ENCODE measurements at regions not wholly inside any gene's neighbourhood (a gene's known extent, or its start where the extent isn't known, plus 50 kb on each side); places are given as distances from the start of the nearest gene placed in this dataset.

DNA sequence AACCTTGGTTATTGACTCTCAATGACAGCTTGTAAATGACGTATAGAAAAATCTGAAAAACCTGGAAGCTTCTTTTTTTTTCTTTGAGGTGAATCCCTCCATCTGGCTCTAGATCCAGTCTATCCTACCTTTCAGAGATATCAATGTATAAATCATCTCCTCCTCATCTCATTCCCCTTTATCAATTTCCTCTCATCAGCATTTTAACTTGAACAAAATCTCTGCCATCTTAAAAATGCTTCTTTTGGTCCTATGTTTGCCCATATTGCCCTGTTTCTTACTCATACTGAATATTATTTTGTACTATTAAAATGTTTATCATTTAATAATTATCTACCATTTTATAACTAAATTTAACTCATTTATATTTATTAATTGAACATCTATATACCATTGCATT lies 306.7 kb upstream of the TSHZ2 start:
- Histone ChIP-seq H3K27ac (ENCODE audit: low read depth, low read length) (no peak overlapping the region), H3K27me3 (ENCODE audit: insufficient read depth, low read length) (no peaks in the 10 kb centered on the region), H3K36me3 (ENCODE audit: insufficient read depth, low read length) (no peaks in the 10 kb centered on the region), H3K4me1 (ENCODE audit: insufficient read depth, low read length) (no peaks in the 10 kb centered on the region), H3K9me3 (ENCODE audit: control insufficient read depth in 1 of 2, low read length in 2 of 2) (no peaks in the 10 kb centered on the region), H3K4me3 (ENCODE audit: low read length in 2 of 2) (no peak overlapping the region)
- POLR2A ChIA-PET (ENCODE audit: partially characterized antibody) = no interaction called here
- CTCF ChIA-PET (ENCODE audit: partially characterized antibody) = no interaction called here
- Mint-ChIP-seq H3K27me3 (peaks cover 0 to 2% of the 10 kb centered on the region in 2 donors), H3K4me3 (no peak overlapping the region), H3K27ac (no peak overlapping the region), H3K4me1 (peaks cover 0 to 6% (median 2%) of the 10 kb centered on the region in 4 donors), H3K36me3 (no peaks in the 10 kb centered on the region), H3K9me3 (peaks cover 0 to 2% (median 0%) of the 10 kb centered on the region in 8 donors)
- intact Hi-C loops (cut with micrococcal nuclease) = no loop called here
- no peak for DNase-seq

DNA sequence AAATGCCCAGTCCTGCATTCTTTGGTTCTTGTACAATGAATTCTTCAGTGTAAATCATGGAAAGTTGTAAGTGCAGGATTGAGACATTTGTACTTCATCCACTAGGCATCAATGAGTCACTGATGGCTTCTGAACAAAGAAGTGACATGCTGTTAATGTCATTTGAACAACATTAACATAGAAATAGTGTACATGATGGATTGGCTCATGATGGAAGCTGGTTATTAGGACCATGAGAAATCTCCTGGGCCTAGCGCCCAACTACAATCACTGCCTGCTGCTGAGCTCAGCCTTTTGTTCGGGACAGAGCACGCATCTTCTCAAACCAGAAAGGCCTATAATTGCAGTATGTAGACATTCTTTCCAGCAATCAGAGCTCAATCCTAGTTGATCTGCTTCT lies 316.8 kb upstream of the TSHZ2 start:
- no peaks in the 10 kb centered on the region for H3K9me3 Mint-ChIP-seq
- Histone ChIP-seq H3K9me3 (ENCODE audit: control insufficient read depth in 1 of 2, low read length in 2 of 2) (no peaks in the 10 kb centered on the region), H3K4me1 (ENCODE audit: insufficient read depth, low read length) (no peaks in the 10 kb centered on the region), H3K27me3 (ENCODE audit: insufficient read depth, low read length) (no peaks in the 10 kb centered on the region), H3K4me3 (ENCODE audit: low read length in 2 of 2) (no peak overlapping the region), H3K27ac (ENCODE audit: low read depth, low read length) (no peak overlapping the region), H3K36me3 (ENCODE audit: insufficient read depth, low read length) (no peaks in the 10 kb centered on the region)
- ChIA-PET CTCF (ENCODE audit: partially characterized antibody) (no interaction called here), POLR2A (ENCODE audit: partially characterized antibody) (no interaction called here)
- DNase-seq = no peak
- intact Hi-C loops (cut with micrococcal nuclease) = loop anchor here (10.0 kb wide), 1 partner anchor 341 kb away; no protein-coding TSS in a partner anchor
- peaks cover 1 to 2% of the 10 kb centered on the region in 2 donors for H3K27me3 Mint-ChIP-seq
- H3K27ac Mint-ChIP-seq = no peak overlapping the region
- no peaks in the 10 kb centered on the region for H3K36me3 Mint-ChIP-seq
- no peaks in the 10 kb centered on the region for H3K4me1 Mint-ChIP-seq
- H3K4me3 Mint-ChIP-seq = no peak overlapping the region

DNA sequence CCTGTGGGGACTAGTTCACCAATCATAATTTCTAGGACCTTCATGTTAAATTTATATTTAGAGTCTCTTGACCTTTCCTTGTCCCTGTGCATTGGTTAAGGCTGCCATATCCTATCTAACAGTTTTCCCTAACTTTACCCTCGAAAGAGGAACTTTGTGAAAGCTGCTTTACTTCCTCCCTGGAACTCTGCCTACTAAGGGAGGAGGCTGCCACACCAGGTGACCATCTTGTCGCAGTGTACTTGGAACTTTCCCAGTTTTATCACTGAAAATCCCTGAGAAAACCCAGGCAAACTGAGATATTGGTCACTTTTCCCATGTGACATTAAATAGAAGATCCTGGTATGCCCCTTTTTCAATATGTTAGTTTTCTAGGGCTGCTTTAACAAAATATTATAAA lies 317.6 kb upstream of the TSHZ2 start:
- H3K27me3 Mint-ChIP-seq = peaks cover 1 to 2% of the 10 kb centered on the region in 2 donors
- Histone ChIP-seq H3K27ac (ENCODE audit: low read depth, low read length) (no peak overlapping the region), H3K4me3 (ENCODE audit: low read length in 2 of 2) (no peak overlapping the region), H3K4me1 (ENCODE audit: insufficient read depth, low read length) (no peaks in the 10 kb centered on the region), H3K9me3 (ENCODE audit: control insufficient read depth in 1 of 2, low read length in 2 of 2) (no peaks in the 10 kb centered on the region), H3K27me3 (ENCODE audit: insufficient read depth, low read length) (no peaks in the 10 kb centered on the region), H3K36me3 (ENCODE audit: insufficient read depth, low read length) (no peaks in the 10 kb centered on the region)
- intact Hi-C loops (cut with micrococcal nuclease) = loop anchor here (10.0 kb wide), 1 partner anchor 340 kb away; no protein-coding TSS in a partner anchor
- CTCF ChIA-PET (ENCODE audit: partially characterized antibody) = no interaction called here
- no peaks in the 10 kb centered on the region for H3K9me3 Mint-ChIP-seq
- POLR2A ChIA-PET (ENCODE audit: partially characterized antibody) = no interaction called here
- no peaks in the 10 kb centered on the region for H3K4me1 Mint-ChIP-seq
- DNase-seq = no peak
- H3K36me3 Mint-ChIP-seq = no peaks in the 10 kb centered on the region
- no peak overlapping the region for H3K4me3 Mint-ChIP-seq
- no peak overlapping the region for H3K27ac Mint-ChIP-seq

DNA sequence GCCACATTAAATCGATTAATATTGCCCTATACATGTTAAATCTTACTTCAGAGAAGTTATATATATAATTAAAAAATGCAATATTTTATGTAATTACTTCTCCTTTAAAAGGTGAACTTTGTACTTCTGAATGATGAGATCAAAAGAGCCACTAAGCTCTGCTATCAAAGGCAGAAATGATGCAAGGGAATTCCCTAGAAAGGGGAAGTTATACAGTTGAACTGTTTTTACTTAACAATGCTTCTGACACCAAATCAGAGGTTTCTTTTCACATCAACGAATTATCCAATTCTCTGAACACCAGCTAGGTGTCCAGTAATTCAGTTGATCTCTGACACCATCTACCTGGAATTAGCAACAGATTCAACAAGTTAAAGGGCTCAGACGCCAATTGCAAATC lies 319.9 kb upstream of the TSHZ2 start:
- Histone ChIP-seq H3K9me3 (ENCODE audit: control insufficient read depth in 1 of 2, low read length in 2 of 2) (no peaks in the 10 kb centered on the region), H3K36me3 (ENCODE audit: insufficient read depth, low read length) (no peaks in the 10 kb centered on the region), H3K4me1 (ENCODE audit: insufficient read depth, low read length) (no peaks in the 10 kb centered on the region), H3K27me3 (ENCODE audit: insufficient read depth, low read length) (no peaks in the 10 kb centered on the region), H3K4me3 (ENCODE audit: low read length in 2 of 2) (no peak overlapping the region), H3K27ac (ENCODE audit: low read depth, low read length) (no peak overlapping the region)
- H3K27me3 Mint-ChIP-seq = peaks cover 0 to 1% of the 10 kb centered on the region in 2 donors
- no peaks in the 10 kb centered on the region for H3K9me3 Mint-ChIP-seq
- H3K36me3 Mint-ChIP-seq = no peaks in the 10 kb centered on the region
- ChIA-PET CTCF (ENCODE audit: partially characterized antibody) (no interaction called here), POLR2A (ENCODE audit: partially characterized antibody) (no interaction called here)
- no peak overlapping the region for H3K27ac Mint-ChIP-seq
- no peak overlapping the region for H3K4me3 Mint-ChIP-seq
- intact Hi-C loops (cut with micrococcal nuclease) = loop anchor here (10.0 kb wide), 1 partner anchor 337 kb away; no protein-coding TSS in a partner anchor
- no peaks in the 10 kb centered on the region for H3K4me1 Mint-ChIP-seq
- DNase-seq = no peak

DNA sequence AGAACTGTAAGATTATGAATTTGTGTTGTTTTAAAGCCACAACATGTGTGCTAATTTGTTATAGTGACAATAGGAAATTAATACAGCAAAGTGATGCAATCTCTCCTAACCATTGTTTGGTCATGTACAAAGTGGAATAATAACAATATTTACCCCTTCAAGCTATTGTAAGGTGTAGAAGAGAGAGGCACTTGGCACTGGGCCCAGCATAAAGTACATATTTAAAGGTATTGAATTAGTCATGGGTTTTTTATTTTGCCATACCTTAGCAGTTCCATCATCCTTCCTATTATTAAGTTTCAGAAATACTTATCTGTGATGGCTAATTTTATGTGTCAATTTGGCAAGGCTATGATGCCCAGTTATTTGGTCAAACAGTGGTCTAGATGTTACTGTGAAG lies 322.4 kb upstream of the TSHZ2 start:
- H3K9me3 Mint-ChIP-seq = no peaks in the 10 kb centered on the region
- Histone ChIP-seq H3K36me3 (ENCODE audit: insufficient read depth, low read length) (no peaks in the 10 kb centered on the region), H3K4me3 (ENCODE audit: low read length in 2 of 2) (no peak overlapping the region), H3K27ac (ENCODE audit: low read depth, low read length) (no peak overlapping the region), H3K9me3 (ENCODE audit: control insufficient read depth in 1 of 2, low read length in 2 of 2) (no peaks in the 10 kb centered on the region), H3K4me1 (ENCODE audit: insufficient read depth, low read length) (no peaks in the 10 kb centered on the region), H3K27me3 (ENCODE audit: insufficient read depth, low read length) (no peaks in the 10 kb centered on the region)
- intact Hi-C loops (cut with micrococcal nuclease) = loop anchor here (10.0 kb wide), 1 partner anchor 335 kb away; no protein-coding TSS in a partner anchor
- POLR2A ChIA-PET (ENCODE audit: partially characterized antibody) = no interaction called here
- H3K36me3 Mint-ChIP-seq = no peaks in the 10 kb centered on the region
- H3K27me3 Mint-ChIP-seq = peaks cover 0 to 1% of the 10 kb centered on the region in 2 donors
- DNase-seq = no peak
- H3K4me3 Mint-ChIP-seq = no peak overlapping the region
- CTCF ChIA-PET (ENCODE audit: partially characterized antibody) = no interaction called here
- no peaks in the 10 kb centered on the region for H3K4me1 Mint-ChIP-seq
- no peak overlapping the region for H3K27ac Mint-ChIP-seq

DNA sequence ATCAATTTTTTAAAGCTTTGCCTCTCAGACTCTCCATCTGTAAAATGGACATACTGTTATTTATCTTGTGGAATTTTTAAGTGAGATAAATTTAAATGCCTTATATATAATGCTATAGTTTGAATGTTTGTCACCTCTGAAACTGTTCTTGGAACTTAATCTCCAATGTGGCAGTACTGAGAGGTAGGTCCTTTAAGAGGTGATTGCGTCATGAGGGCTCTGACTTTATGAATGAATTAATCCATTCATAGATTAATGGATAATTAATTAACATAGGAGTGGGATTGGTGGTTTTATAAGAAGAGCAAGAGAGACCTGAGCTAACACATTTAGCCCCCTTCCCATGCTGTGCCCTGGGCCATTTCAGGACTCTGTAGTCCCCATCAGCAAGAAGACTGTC lies 326.3 kb upstream of the TSHZ2 start:
- Mint-ChIP-seq H3K36me3 (no peaks in the 10 kb centered on the region), H3K4me1 (no peaks in the 10 kb centered on the region), H3K9me3 (no peaks in the 10 kb centered on the region), H3K27ac (no peak overlapping the region), H3K27me3 (no peaks in the 10 kb centered on the region), H3K4me3 (no peak overlapping the region)
- H3K27me3 ChIP-seq (ENCODE audit: insufficient read depth, low read length) = no peaks in the 10 kb centered on the region
- H3K36me3 ChIP-seq (ENCODE audit: insufficient read depth, low read length) = no peaks in the 10 kb centered on the region
- no peak for DNase-seq
- H3K9me3 ChIP-seq (ENCODE audit: control insufficient read depth in 1 of 2, low read length in 2 of 2) = no peaks in the 10 kb centered on the region
- POLR2A ChIA-PET (ENCODE audit: partially characterized antibody) = no interaction called here
- CTCF ChIA-PET (ENCODE audit: partially characterized antibody) = no interaction called here
- H3K4me1 ChIP-seq (ENCODE audit: insufficient read depth, low read length) = no peaks in the 10 kb centered on the region
- intact Hi-C loops (cut with micrococcal nuclease) = no loop called here
- no peak overlapping the region for H3K27ac ChIP-seq (ENCODE audit: low read depth, low read length)
- H3K4me3 ChIP-seq (ENCODE audit: low read length in 2 of 2) = no peak overlapping the region

DNA sequence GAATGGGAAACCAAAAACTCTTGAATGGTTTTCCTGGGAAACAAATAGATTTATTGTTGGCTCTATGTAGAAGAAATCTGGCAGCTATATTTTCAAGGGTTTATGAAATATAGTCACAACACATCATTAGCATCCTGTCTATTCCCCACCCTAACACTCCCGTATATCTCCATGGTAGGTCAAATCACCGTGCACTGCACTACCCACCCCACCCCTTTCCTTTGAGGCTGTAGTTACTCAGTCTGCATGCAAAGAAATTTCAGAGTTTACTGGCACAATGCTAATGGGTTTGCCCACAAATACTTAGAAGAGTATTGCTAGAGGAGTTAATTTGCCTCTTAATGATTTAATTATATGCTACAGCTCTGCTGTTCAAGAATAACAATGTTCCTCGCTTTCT lies 329.1 kb upstream of the TSHZ2 start:
- peaks cover 0 to 1% of the 10 kb centered on the region in 2 donors for H3K27me3 Mint-ChIP-seq
- Histone ChIP-seq H3K36me3 (ENCODE audit: insufficient read depth, low read length) (no peaks in the 10 kb centered on the region), H3K4me3 (ENCODE audit: low read length in 2 of 2) (no peak overlapping the region), H3K4me1 (ENCODE audit: insufficient read depth, low read length) (no peaks in the 10 kb centered on the region), H3K27me3 (ENCODE audit: insufficient read depth, low read length) (no peaks in the 10 kb centered on the region), H3K27ac (ENCODE audit: low read depth, low read length) (no peak overlapping the region), H3K9me3 (ENCODE audit: control insufficient read depth in 1 of 2, low read length in 2 of 2) (no peaks in the 10 kb centered on the region)
- no peak for DNase-seq
- intact Hi-C loops (cut with micrococcal nuclease) = no loop called here
- ChIA-PET CTCF (ENCODE audit: partially characterized antibody) (interaction anchor here (1.2 kb wide), 1 partner anchor 331 kb away, joined by 4 read pairs; no protein-coding TSS in a partner anchor), POLR2A (ENCODE audit: partially characterized antibody) (no interaction called here)
- H3K4me1 Mint-ChIP-seq = no peaks in the 10 kb centered on the region
- no peak overlapping the region for H3K4me3 Mint-ChIP-seq
- no peak overlapping the region for H3K27ac Mint-ChIP-seq
- H3K36me3 Mint-ChIP-seq = no peaks in the 10 kb centered on the region
- H3K9me3 Mint-ChIP-seq = peaks cover 0 to 1% (median 0%) of the 10 kb centered on the region in 8 donors

DNA sequence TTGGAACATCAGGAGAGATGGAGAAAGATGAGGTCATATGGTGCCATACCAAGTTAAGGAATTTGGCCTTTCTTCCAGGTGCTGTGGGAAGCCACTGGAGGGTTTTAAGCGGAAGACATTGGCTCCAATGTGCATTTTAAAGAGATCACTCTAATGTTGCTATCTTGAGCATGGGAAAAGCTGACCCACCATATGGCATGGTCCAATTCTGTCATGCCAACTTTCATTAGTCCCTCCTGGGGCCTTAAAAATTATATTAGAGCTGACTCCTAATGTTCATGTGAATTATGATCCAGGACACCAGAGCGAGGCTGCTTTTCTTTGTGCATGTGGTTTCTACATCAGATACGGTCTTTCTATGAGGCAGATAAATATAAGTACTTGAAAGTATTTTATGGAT lies 335.0 kb upstream of the TSHZ2 start:
- no peaks in the 10 kb centered on the region for H3K9me3 ChIP-seq (ENCODE audit: control insufficient read depth in 1 of 2, low read length in 2 of 2)
- H3K9me3 Mint-ChIP-seq = peaks cover 0 to 3% (median 0%) of the 10 kb centered on the region in 8 donors
- POLR2A ChIA-PET (ENCODE audit: partially characterized antibody) = no interaction called here
- H3K36me3 ChIP-seq (ENCODE audit: insufficient read depth, low read length) = no peaks in the 10 kb centered on the region
- no peaks in the 10 kb centered on the region for H3K27me3 ChIP-seq (ENCODE audit: insufficient read depth, low read length)
- intact Hi-C loops (cut with micrococcal nuclease) = no loop called here
- no peaks in the 10 kb centered on the region for H3K4me1 ChIP-seq (ENCODE audit: insufficient read depth, low read length)
- no peak overlapping the region for H3K27ac ChIP-seq (ENCODE audit: low read depth, low read length)
- H3K27ac Mint-ChIP-seq = no peak overlapping the region
- no peaks in the 10 kb centered on the region for H3K36me3 Mint-ChIP-seq
- no peak overlapping the region for H3K4me3 Mint-ChIP-seq
- H3K4me3 ChIP-seq (ENCODE audit: low read length in 2 of 2) = no peak overlapping the region
- DNase-seq = no peak
- peaks cover 0 to 3% of the 10 kb centered on the region in 2 donors for H3K27me3 Mint-ChIP-seq
- H3K4me1 Mint-ChIP-seq = no peaks in the 10 kb centered on the region
- CTCF ChIA-PET (ENCODE audit: partially characterized antibody) = interaction anchor here (1.5 kb wide), 1 partner anchor 325 kb away, joined by 4 read pairs; no protein-coding TSS in a partner anchor
